ENCODE measurements at regions not wholly inside any gene's neighbourhood (a gene's known extent, or its start where the extent isn't known, plus 50 kb on each side); places are given as distances from the start of the nearest gene placed in this dataset.
"Not testable (repeated sequence)": the region's sequence is repeated elsewhere in the genome, so short reads cannot be mapped to it uniquely, and the experiment has no call there.

DNA sequence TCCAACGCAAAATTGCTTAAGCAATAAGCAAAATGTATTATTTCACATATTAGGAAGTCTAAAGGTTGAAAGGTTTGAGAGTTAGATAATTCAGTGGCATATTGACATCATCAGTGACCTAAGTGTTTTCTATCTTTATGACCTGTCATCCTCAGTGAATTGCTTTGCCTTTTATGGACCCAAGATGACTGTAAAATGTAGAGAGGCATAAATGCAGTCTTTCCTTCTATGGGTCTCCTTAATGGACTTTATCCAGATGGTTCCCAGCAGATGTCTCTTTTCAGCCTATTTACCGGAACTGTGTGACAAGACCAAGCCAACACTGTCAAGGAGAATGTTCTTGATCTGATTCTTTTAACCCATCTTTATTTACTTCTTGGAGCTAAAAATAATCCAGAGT, 615.8 kb downstream of the TTLL7 start:
- TF ChIP-seq, protein P1, sequence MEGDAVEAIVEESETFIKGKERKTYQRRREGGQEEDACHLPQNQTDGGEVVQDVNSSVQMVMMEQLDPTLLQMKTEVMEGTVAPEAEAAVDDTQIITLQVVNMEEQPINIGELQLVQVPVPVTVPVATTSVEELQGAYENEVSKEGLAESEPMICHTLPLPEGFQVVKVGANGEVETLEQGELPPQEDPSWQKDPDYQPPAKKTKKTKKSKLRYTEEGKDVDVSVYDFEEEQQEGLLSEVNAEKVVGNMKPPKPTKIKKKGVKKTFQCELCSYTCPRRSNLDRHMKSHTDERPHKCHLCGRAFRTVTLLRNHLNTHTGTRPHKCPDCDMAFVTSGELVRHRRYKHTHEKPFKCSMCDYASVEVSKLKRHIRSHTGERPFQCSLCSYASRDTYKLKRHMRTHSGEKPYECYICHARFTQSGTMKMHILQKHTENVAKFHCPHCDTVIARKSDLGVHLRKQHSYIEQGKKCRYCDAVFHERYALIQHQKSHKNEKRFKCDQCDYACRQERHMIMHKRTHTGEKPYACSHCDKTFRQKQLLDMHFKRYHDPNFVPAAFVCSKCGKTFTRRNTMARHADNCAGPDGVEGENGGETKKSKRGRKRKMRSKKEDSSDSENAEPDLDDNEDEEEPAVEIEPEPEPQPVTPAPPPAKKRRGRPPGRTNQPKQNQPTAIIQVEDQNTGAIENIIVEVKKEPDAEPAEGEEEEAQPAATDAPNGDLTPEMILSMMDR (conservative IDR thresholded peaks at IDR 0.05; ENCODE audit: low read depth, low read length): not testable (repeated sequence)
- TF ChIP-seq EZH2 (IDR thresholded peaks at IDR 0.05; ENCODE audit: borderline replicate concordance, low read depth, low read length, poor library complexity, severe bottlenecking): not testable (repeated sequence)

All from A673 (cell line).